IMR-90 (cell line): ENCODE measurements at regions not wholly inside any gene's neighbourhood (a gene's known extent, or its start where the extent isn't known, plus 50 kb on each side); places are given as distances from the start of the nearest gene placed in this dataset.

ENCODE experiments used
- CEBPB ChIP-seq: IDR thresholded peaks from 2 replicates; pipeline ENCODE4 v1.6.1; 2012; ENCODE audit warnings: low read depth, low read length, improper control_type of control experiment
- CTCF ChIP-seq: conservative IDR thresholded peaks from 2 replicates; pipeline ENCODE4 v1.5.1; 2012; ENCODE audit warnings: mild to moderate bottlenecking, low read depth, low read length, improper control_type of control experiment
- FOS ChIP-seq: fragments of 150-350 bp; IDR thresholded peaks from 2 replicates; pipeline ENCODE4 v1.6.1; 2016; ENCODE audit warnings: low read depth, low read length
- MAFK ChIP-seq: IDR thresholded peaks from 2 replicates; pipeline ENCODE4 v1.6.1; 2012; ENCODE audit warnings: low read depth, low read length, improper control_type of control experiment
- MAZ ChIP-seq: IDR thresholded peaks from 2 replicates; pipeline ENCODE4 v1.6.1; 2012; ENCODE audit warnings: low read depth, mild to moderate bottlenecking, low read length, improper control_type of control experiment, moderate library complexity, borderline replicate concordance
- POLR2A ChIP-seq: IDR thresholded peaks from 2 replicates; pipeline ENCODE4 v1.6.1; 2012; ENCODE audit warnings: mild to moderate bottlenecking, low read depth, low read length
- RAD21 ChIP-seq: IDR thresholded peaks from 2 replicates; pipeline ENCODE4 v1.6.1; 2012; ENCODE audit warnings: low read length, improper control_type of control experiment
- RFX5 ChIP-seq: IDR thresholded peaks from 2 replicates; pipeline ENCODE4 v1.8.0; 2012; ENCODE audit warnings: low read depth, mild to moderate bottlenecking, low read length, moderate library complexity
- SMC3 ChIP-seq: fragments of 150-350 bp; IDR thresholded peaks from 2 replicates; pipeline ENCODE4 v1.6.1; 2016; ENCODE audit warnings: low read depth, mild to moderate bottlenecking, antibody characterized with exemption, low read length, moderate library complexity
- TF ChIP-seq, protein P1 (sequence below): fragments of 150-350 bp; IDR thresholded peaks from 2 replicates; pipeline ENCODE4 v1.6.1; 2017; ENCODE audit warnings: mild to moderate bottlenecking, antibody characterized with exemption, low read length, low read depth

- no peak for TF ChIP-seq CTCF
- no peak for TF ChIP-seq SMC3
- TF ChIP-seq POLR2A, result no peak
- no peak for TF ChIP-seq RAD21
- no peak for TF ChIP-seq CEBPB
- no peak for TF ChIP-seq MAZ
- TF ChIP-seq FOS, result no peak
- TF ChIP-seq MAFK, result peak; percentile 79
- TF ChIP-seq, protein P1, sequence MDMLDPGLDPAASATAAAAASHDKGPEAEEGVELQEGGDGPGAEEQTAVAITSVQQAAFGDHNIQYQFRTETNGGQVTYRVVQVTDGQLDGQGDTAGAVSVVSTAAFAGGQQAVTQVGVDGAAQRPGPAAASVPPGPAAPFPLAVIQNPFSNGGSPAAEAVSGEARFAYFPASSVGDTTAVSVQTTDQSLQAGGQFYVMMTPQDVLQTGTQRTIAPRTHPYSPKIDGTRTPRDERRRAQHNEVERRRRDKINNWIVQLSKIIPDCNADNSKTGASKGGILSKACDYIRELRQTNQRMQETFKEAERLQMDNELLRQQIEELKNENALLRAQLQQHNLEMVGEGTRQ, result no peak
- TF ChIP-seq RFX5, result no peak
These were observed 1075.6 kb upstream of the GJE1 start for GRCh38 chr6:141056945-141057625.
